ENCODE measurements at regions not wholly inside any gene's neighbourhood (a gene's known extent, or its start where the extent isn't known, plus 50 kb on each side); places are given as distances from the start of the nearest gene placed in this dataset.
"Not testable (repeated sequence)": the region's sequence is repeated elsewhere in the genome, so short reads cannot be mapped to it uniquely, and the experiment has no call there.

- no peak for DNase-seq (ENCODE audit: low read depth, low spot score)
Observed at GRCh38 chr5:72651779-72652178, 144.6 kb upstream of the ZNF366 start.

GRCh38 chr5:72651109-72651508 lies 143.9 kb upstream of the ZNF366 start:
- DNase-seq (ENCODE audit: low read depth, low spot score) = no peak

GRCh38 chr5:72649449-72649848 lies 142.2 kb upstream of the ZNF366 start:
- DNase-seq (ENCODE audit: low read depth, low spot score) = no peak

GRCh38 chr5:72648480-72648879 lies 141.3 kb upstream of the ZNF366 start:
- no peak for DNase-seq (ENCODE audit: low read depth, low spot score)

GRCh38 chr5:72647806-72648205 lies 140.6 kb upstream of the ZNF366 start:
- no peak for DNase-seq (ENCODE audit: low read depth, low spot score)

- no peak for DNase-seq (ENCODE audit: low read depth, low spot score)
Observed at GRCh38 chr5:72646246-72646866, 139.1 kb upstream of the ZNF366 start.

GRCh38 chr5:72645064-72645846 lies 138.0 kb upstream of the ZNF366 start:
- DNase-seq (ENCODE audit: low read depth, low spot score) = no peak

GRCh38 chr5:72644296-72644695 lies 137.1 kb upstream of the ZNF366 start:
- DNase-seq (ENCODE audit: low read depth, low spot score) = no peak

- DNase-seq (ENCODE audit: low read depth, low spot score) = no peak
Observed at GRCh38 chr5:72641164-72641563, 134.0 kb upstream of the ZNF366 start.

GRCh38 chr5:72637058-72637457 lies 129.8 kb upstream of the ZNF366 start:
- no peak for DNase-seq (ENCODE audit: low read depth, low spot score)

GRCh38 chr5:72636565-72636964 lies 129.4 kb upstream of the ZNF366 start:
- DNase-seq (ENCODE audit: low read depth, low spot score) = not testable (repeated sequence)

- no peak for DNase-seq (ENCODE audit: low read depth, low spot score)
Observed at GRCh38 chr5:72634444-72634843, 127.2 kb upstream of the ZNF366 start.

- DNase-seq (ENCODE audit: low read depth, low spot score) = no peak
Observed at GRCh38 chr5:72633649-72634048, 126.4 kb upstream of the ZNF366 start.

GRCh38 chr5:72633041-72633445 lies 125.8 kb upstream of the ZNF366 start:
- no peak for DNase-seq (ENCODE audit: low read depth, low spot score)

- DNase-seq (ENCODE audit: low read depth, low spot score) = no peak
Observed at GRCh38 chr5:72630721-72631120, 123.5 kb upstream of the ZNF366 start.

- DNase-seq (ENCODE audit: low read depth, low spot score) = no peak
Observed at GRCh38 chr5:72630081-72630480, 122.9 kb upstream of the ZNF366 start.

GRCh38 chr5:72628771-72629371 lies 121.7 kb upstream of the ZNF366 start:
- DNase-seq (ENCODE audit: low read depth, low spot score) = no peak

- no peak for DNase-seq (ENCODE audit: low read depth, low spot score)
Observed at GRCh38 chr5:72625332-72625731, 118.1 kb upstream of the ZNF366 start.

GRCh38 chr5:72624641-72625236 lies 117.5 kb upstream of the ZNF366 start:
- DNase-seq (ENCODE audit: low read depth, low spot score) = no peak

- no peak for DNase-seq (ENCODE audit: low read depth, low spot score)
Observed at GRCh38 chr5:72623936-72624335, 116.7 kb upstream of the ZNF366 start.

GRCh38 chr5:72623323-72623722 lies 116.1 kb upstream of the ZNF366 start:
- DNase-seq (ENCODE audit: low read depth, low spot score) = no peak

- DNase-seq (ENCODE audit: low read depth, low spot score) = no peak
Observed at GRCh38 chr5:72622170-72622760, 115.1 kb upstream of the ZNF366 start.

Measured in iPS DF 19.7 (cell line).